ENCODE measurements at regions not wholly inside any gene's neighbourhood (a gene's known extent, or its start where the extent isn't known, plus 50 kb on each side); places are given as distances from the start of the nearest gene placed in this dataset.

DNA sequence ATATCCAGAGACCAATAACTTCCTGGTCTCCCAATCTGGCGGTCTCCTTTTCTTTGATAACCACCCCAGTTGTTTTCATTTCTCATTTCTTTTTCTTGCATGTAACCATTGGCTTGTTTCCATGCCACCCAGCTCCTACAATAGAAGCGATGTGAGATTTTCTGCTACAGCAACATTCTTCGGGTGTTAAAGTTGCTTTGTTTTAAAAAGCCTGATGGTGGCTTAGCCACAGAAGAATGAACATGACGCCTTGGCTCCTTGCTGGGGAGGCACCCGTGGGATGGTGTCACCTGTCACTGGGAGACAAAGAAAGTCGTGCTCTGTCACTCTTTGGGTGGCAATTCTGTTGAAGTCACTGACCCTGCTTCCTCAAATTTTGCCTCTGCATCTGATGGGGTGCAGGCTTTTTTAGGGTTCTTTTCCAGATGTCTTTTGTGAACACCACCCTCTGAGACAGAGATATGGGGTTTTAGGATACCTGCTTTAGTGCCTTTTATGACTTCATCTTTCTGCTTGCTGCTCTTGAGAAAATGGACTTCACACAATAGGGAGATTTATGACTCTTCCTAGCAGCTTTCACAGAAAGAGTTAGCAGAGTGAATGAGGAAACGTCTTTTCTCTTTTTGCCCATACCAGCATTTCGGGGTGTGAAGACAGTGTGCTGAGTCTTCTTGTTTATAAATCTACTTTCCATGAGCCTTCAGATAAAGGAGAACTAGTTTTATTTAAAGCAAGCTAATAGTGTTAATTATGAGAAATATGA, 265.3 kb upstream of the TBX3 start:
- Histone ChIP-seq H3K27me3 (ENCODE audit: insufficient read depth, low read length) (no peaks in the 10 kb centered on the region), H3K4me3 (replicated peaks in 1 of 2; ENCODE audit: low read depth in 1 of 2, low read length in 2 of 2) (no peak overlapping the region), H3K79me2 (ENCODE audit: insufficient read depth, low read length) (no peaks in the 10 kb centered on the region), H3K4me2 (ENCODE audit: low read length) (no peak overlapping the region), H3K4me1 (ENCODE audit: control insufficient read depth in 1 of 2, insufficient read depth in 2 of 2, low read length in 2 of 2) (no peaks in the 10 kb centered on the region), H3K27ac (ENCODE audit: low read depth, low read length) (no peak overlapping the region), H3K9me2 (ENCODE audit: insufficient read depth) (no peaks in the 10 kb centered on the region), H3K9me3 (ENCODE audit: control insufficient read depth in 1 of 2, insufficient read depth in 1 of 2, low read depth in 1 of 2, low read length in 2 of 2) (no peaks in the 10 kb centered on the region), H3K36me3 (ENCODE audit: control insufficient read depth in 1 of 2, insufficient read depth in 2 of 2, low read length in 2 of 2) (no peaks in the 10 kb centered on the region), H3K9ac (ENCODE audit: low read length) (no peak overlapping the region), H4K20me1 (ENCODE audit: insufficient read depth) (no peaks in the 10 kb centered on the region), H2AFZ (ENCODE audit: low read depth, low read length, poor library complexity, severe bottlenecking) (no peak overlapping the region)
- RAD21 ChIA-PET (ENCODE audit: low non-redundant PET in 1 of 2, low total read pairs in 2 of 2, uncharacterized antibody in 2 of 2, unreplicated experiment in 2 of 2): no interaction called here
- ATAC-seq (no peak), DNase-seq (ENCODE audit: low read depth, low spot score) (no peak)
- intact Hi-C loops (cut with micrococcal nuclease): no loop called here
- POLR2A ChIA-PET: no interaction called here
- no TSS peak for BruUV-seq (replicated peaks)
- TF ChIP-seq CBX3 (IDR thresholded peaks at IDR 0.05; ENCODE audit: low read depth): no peak
- no peak for TF ChIP-seq REST (IDR thresholded peaks at IDR 0.05; ENCODE audit: low read depth)
- TF ChIP-seq POLR2AphosphoS5 (IDR thresholded peaks at IDR 0.05; ENCODE audit: low read depth, low read length): no peak
- no peak for TF ChIP-seq EGR1 (IDR thresholded peaks at IDR 0.05; ENCODE audit: low read depth)
- TF ChIP-seq SP1 (IDR thresholded peaks at IDR 0.05; ENCODE audit: low read depth): no peak
- no peak for TF ChIP-seq CEBPB (IDR thresholded peaks at IDR 0.05; ENCODE audit: low read depth)
- TF ChIP-seq SIN3A (IDR thresholded peaks at IDR 0.05; ENCODE audit: low read depth): no peak
- no peak for TF ChIP-seq RAD21 (IDR thresholded peaks at IDR 0.05; ENCODE audit: low read depth)
- TF ChIP-seq FOSL1 (IDR thresholded peaks at IDR 0.05; ENCODE audit: low read depth): no peak
- TF ChIP-seq YY1 (IDR thresholded peaks at IDR 0.05; ENCODE audit: extremely low read depth, insufficient replicate concordance, low read depth, low read length): no peak
- no peak for TF ChIP-seq CTCF (IDR thresholded peaks at IDR 0.05 in 2 of 3, conservative IDR thresholded peaks at IDR 0.05 in 1 of 3; ENCODE audit: borderline replicate concordance in 1 of 3, insufficient read depth in 1 of 3, low read depth in 2 of 3, low read length in 2 of 3)
- CTCF ChIA-PET: no interaction called here

Data from HCT116 (cell line).